CD14-positive monocyte (primary cell): ENCODE measurements at regions not wholly inside any gene's neighbourhood (a gene's known extent, or its start where the extent isn't known, plus 50 kb on each side); places are given as distances from the start of the nearest gene placed in this dataset.

Experiments used
- DNase-seq, 3 donors: peaks; one replicate each; pipeline ENCODE4 v3.0.0-alpha.2; 2011 to 2022
- H2AFZ ChIP-seq: 2 replicates; pipeline ENCODE4 v1.6.0; 2012; ENCODE audit warnings: mild to moderate bottlenecking, low read depth, low read length, inconsistent platforms; ENCODE audit not compliant: insufficient read depth, poor library complexity, severe bottlenecking
- H3K27ac ChIP-seq, 2 donors: 1 replicate in 1 of 2; 2 replicates in 1 of 2; pipeline ENCODE4 v1.5.1; 2012 to 2013; ENCODE audit warnings: low read length in 2 of 2, control low read depth in 1 of 2, inconsistent platforms in 1 of 2, low read depth in 1 of 2, mild to moderate bottlenecking in 1 of 2
- H3K27me3 ChIP-seq, 2 donors: one replicate each; pipeline versions ENCODE4 v1.6.0 to v1.6.1; 2011 to 2013; ENCODE audit warnings: low read length in 2 of 2; ENCODE audit not compliant: control insufficient read depth in 2 of 2, insufficient read depth in 2 of 2
- H3K36me3 ChIP-seq, 2 donors: replicated peaks in 1 of 2; 1 replicate in 1 of 2; 2 replicates in 1 of 2; pipeline versions ENCODE4 v1.5.1 to v1.6.1; 2012 to 2013; ENCODE audit warnings: low read length in 2 of 2, control low read depth in 1 of 2, inconsistent platforms in 1 of 2, mild to moderate bottlenecking in 1 of 2; ENCODE audit not compliant: insufficient read depth in 2 of 2, control insufficient read depth in 1 of 2
- H3K4me1 ChIP-seq, 2 donors: 1 replicate in 1 of 2; 2 replicates in 1 of 2; pipeline versions ENCODE4 v1.5.1 to v1.6.1; 2012 to 2013; ENCODE audit warnings: low read length in 2 of 2, control low read depth in 1 of 2, inconsistent platforms in 1 of 2, mild to moderate bottlenecking in 1 of 2, moderate library complexity in 1 of 2; ENCODE audit not compliant: insufficient read depth in 2 of 2, control insufficient read depth in 1 of 2
- H3K4me2 ChIP-seq: replicated peaks from 2 replicates; pipeline ENCODE3; 2012; ENCODE audit warnings: low read length, moderate library complexity, mild to moderate bottlenecking; ENCODE audit not compliant: poor library complexity, severe bottlenecking; ENCODE audit errors: extremely low read depth
- H3K4me3 ChIP-seq, 3 experiments: fragments of 200-600 bp in 1 of 3; sonication (generic) in 1 of 3; replicated peaks in 1 of 3; 1 replicate in 2 of 3; 2 replicates in 1 of 3; pipeline ENCODE4 v1.5.1; 2011 to 2013; ENCODE audit warnings: low read length in 3 of 3, mild to moderate bottlenecking in 3 of 3, control low read depth in 2 of 3, low read depth in 2 of 3, inconsistent platforms in 1 of 3, moderate library complexity in 1 of 3
- H3K79me2 ChIP-seq: 2 replicates; pipeline ENCODE4 v1.6.0; 2012; ENCODE audit warnings: mild to moderate bottlenecking, control low read depth, inconsistent platforms, low read length, moderate library complexity; ENCODE audit not compliant: insufficient read depth
- H3K9ac ChIP-seq: 2 replicates; pipeline ENCODE4 v1.6.0; 2017; ENCODE audit warnings: low read length, mild to moderate bottlenecking; ENCODE audit not compliant: insufficient read depth, poor library complexity, severe bottlenecking
- H3K9me3 ChIP-seq, 2 donors: replicated peaks in 1 of 2; 1 replicate in 1 of 2; 2 replicates in 1 of 2; pipeline versions ENCODE4 v1.5.1 to v1.6.1; 2012 to 2013; ENCODE audit warnings: low read length in 2 of 2, control low read depth in 1 of 2; ENCODE audit not compliant: control insufficient read depth in 1 of 2, insufficient read depth in 1 of 2
- H4K20me1 ChIP-seq: 2 replicates; pipeline ENCODE4 v1.6.0; 2012; ENCODE audit warnings: mild to moderate bottlenecking, low read length, control low read depth, moderate library complexity; ENCODE audit not compliant: insufficient read depth
- H3K27ac Mint-ChIP-seq, 7 donors: one replicate each; pipeline ENCODE4 v1.8.0; 2020; ENCODE audit warnings: mild to moderate bottlenecking in 7 of 7, mixed read lengths in 7 of 7, moderate library complexity in 6 of 7, inconsistent platforms in 2 of 7
- H3K27me3 Mint-ChIP-seq, 3 donors: one replicate each; pipeline ENCODE4 v1.8.0; 2021 to 2022; ENCODE audit warnings: low read depth in 3 of 3, mild to moderate bottlenecking in 3 of 3, mixed read lengths in 3 of 3, moderate library complexity in 3 of 3, inconsistent platforms in 1 of 3
- H3K36me3 Mint-ChIP-seq, 2 donors: one replicate each; pipeline ENCODE4 v1.8.0; 2020; ENCODE audit warnings: mixed read lengths in 2 of 2, inconsistent platforms in 1 of 2, mild to moderate bottlenecking in 1 of 2
- H3K4me1 Mint-ChIP-seq: one replicate; pipeline ENCODE4 v1.8.0; 2020; ENCODE audit warnings: mild to moderate bottlenecking, mixed read lengths
- H3K4me3 Mint-ChIP-seq, 2 donors: one replicate each; pipeline ENCODE4 v1.8.0; 2020; ENCODE audit warnings: mild to moderate bottlenecking in 2 of 2, mixed read lengths in 2 of 2, moderate library complexity in 1 of 2
- H3K9me3 Mint-ChIP-seq, 7 donors: one replicate each; pipeline ENCODE4 v1.8.0; 2020 to 2022; ENCODE audit warnings: mixed read lengths in 7 of 7, mild to moderate bottlenecking in 6 of 7, moderate library complexity in 6 of 7, inconsistent platforms in 2 of 7
- CTCF ChIP-seq: fragments of 200-600 bp; IDR thresholded peaks from one replicate; pipeline ENCODE4 v1.8.0; 2022; ENCODE audit warnings: antibody characterized with exemption, mild to moderate bottlenecking
- WGBS: methylation state at CpG from one replicate; pipeline ENCODE4 v1.1.5; 2013; ENCODE audit warnings: missing lambda C conversion rate; ENCODE audit not compliant: insufficient coverage; 5-methylcytosine and 5-hydroxymethylcytosine counted together
- intact Hi-C, 2 donors: fragments of 100-400 bp; cut with micrococcal nuclease; formaldehyde crosslinking; loops; one replicate each; pipeline versions ENCODE4 v1.15.0 to v1.15.1; 2023

- peaks cover 0 to 2% (median 0%) of the 10 kb centered on the region in 7 donors for H3K9me3 Mint-ChIP-seq
- no peaks in the 10 kb centered on the region for H3K27me3 Mint-ChIP-seq
- no peaks in the 10 kb centered on the region for H3K79me2 ChIP-seq
Observed at GRCh38 chr13:37995092-37995491, 125.5 kb upstream of the TRPC4 start.

GRCh38 chr13:37986811-37987210 lies 117.2 kb upstream of the TRPC4 start:
- Histone ChIP-seq H3K27me3 (no peaks in the 10 kb centered on the region), H3K4me3 (no peak overlapping the region), H3K9me3 (no peaks in the 10 kb centered on the region), H4K20me1 (no peaks in the 10 kb centered on the region), H2AFZ (no peak overlapping the region), H3K4me2 (no peak overlapping the region), H3K79me2 (no peaks in the 10 kb centered on the region), H3K9ac (no peak overlapping the region), H3K4me1 (no peaks in the 10 kb centered on the region), H3K36me3 (no peaks in the 10 kb centered on the region), H3K27ac (no peak overlapping the region)
- no peak for TF ChIP-seq CTCF
- Mint-ChIP-seq H3K36me3 (no peaks in the 10 kb centered on the region), H3K27me3 (peaks cover 0 to 2% (median 0%) of the 10 kb centered on the region in 3 donors), H3K27ac (no peak overlapping the region), H3K4me3 (no peak overlapping the region), H3K4me1 (no peaks in the 10 kb centered on the region), H3K9me3 (peaks cover 0 to 5% (median 0%) of the 10 kb centered on the region in 7 donors)
- intact Hi-C loops = no loop called here
- 80% methylated on average over 1 of the region's 1 CpG for WGBS
- DNase-seq = no peak

More at GRCh38 chr13:37995092-37995491, 125.5 kb upstream of the TRPC4 start:
- no CpG with 5 or more reads among the region's 1 CpG for WGBS
- Mint-ChIP-seq H3K4me1 (no peaks in the 10 kb centered on the region), H3K4me3 (no peak overlapping the region), H3K36me3 (no peaks in the 10 kb centered on the region), H3K27ac (no peak overlapping the region)
- no peak for TF ChIP-seq CTCF
- Histone ChIP-seq H3K9me3 (no peaks in the 10 kb centered on the region), H3K4me2 (no peak overlapping the region), H3K4me3 (no peak overlapping the region), H2AFZ (no peak overlapping the region), H3K27me3 (no peaks in the 10 kb centered on the region), H4K20me1 (no peaks in the 10 kb centered on the region), H3K4me1 (no peaks in the 10 kb centered on the region), H3K9ac (no peak overlapping the region), H3K36me3 (no peaks in the 10 kb centered on the region), H3K27ac (no peak overlapping the region)
- no peak for DNase-seq
- intact Hi-C loops = no loop called here
